ENCODE measurements at regions not wholly inside any gene's neighbourhood (a gene's known extent, or its start where the extent isn't known, plus 50 kb on each side); places are given as distances from the start of the nearest gene placed in this dataset.

- FAIRE-seq = no peak
- TF ChIP-seq CTCF (IDR thresholded peaks at IDR 0.05; ENCODE audit: insufficient read depth, missing control alignments) = no peak
- DNase-seq (ENCODE audit: insufficient read length, low spot score) = no peak
Measured at GRCh38 chr3:88573472-88573871, 423.7 kb downstream of the C3orf38 start.

GRCh38 chr3:88574146-88574545 is 424.4 kb downstream of the C3orf38 start:
- DNase-seq (ENCODE audit: insufficient read length, low spot score) = no peak
- TF ChIP-seq CTCF (IDR thresholded peaks at IDR 0.05; ENCODE audit: insufficient read depth, missing control alignments) = no peak
- FAIRE-seq = no peak

- FAIRE-seq = no peak
- DNase-seq (ENCODE audit: insufficient read length, low spot score) = no peak
- no peak for TF ChIP-seq CTCF (IDR thresholded peaks at IDR 0.05; ENCODE audit: insufficient read depth, missing control alignments)
Measured at GRCh38 chr3:88584451-88584850, 434.7 kb downstream of the C3orf38 start.

GRCh38 chr3:88586121-88586640 is 436.4 kb downstream of the C3orf38 start:
- DNase-seq (ENCODE audit: insufficient read length, low spot score) (no peak), FAIRE-seq (no peak)
- TF ChIP-seq CTCF (IDR thresholded peaks at IDR 0.05; ENCODE audit: insufficient read depth, missing control alignments) = no peak

GRCh38 chr3:88589138-88589537 is 439.4 kb downstream of the C3orf38 start:
- FAIRE-seq (no peak), DNase-seq (ENCODE audit: insufficient read length, low spot score) (no peak)
- no peak for TF ChIP-seq CTCF (IDR thresholded peaks at IDR 0.05; ENCODE audit: insufficient read depth, missing control alignments)

GRCh38 chr3:88595026-88595425 is 445.3 kb downstream of the C3orf38 start:
- DNase-seq (ENCODE audit: insufficient read length, low spot score) = no peak

More at GRCh38 chr3:88595026-88595425, 445.3 kb downstream of the C3orf38 start:
- FAIRE-seq = no peak
- no peak for TF ChIP-seq CTCF (IDR thresholded peaks at IDR 0.05; ENCODE audit: insufficient read depth, missing control alignments)

All from D721Med (cell line).